Endothelial cell of umbilical vein (primary cell): ENCODE measurements at regions not wholly inside any gene's neighbourhood (a gene's known extent, or its start where the extent isn't known, plus 50 kb on each side); places are given as distances from the start of the nearest gene placed in this dataset.

Experiments
- BruUV-seq: library from RNA; stranded (reverse); fragments of 400-500 nt; replicated peaks from 2 replicates; lab custom pipeline; 2021; lab: Mats Ljungman, UMichigan
- CTCF ChIA-PET: fragments of 300-600, 350-600 bp; sonication (Branson Sonifier 250); formaldehyde crosslinking; loops from one replicate; lab custom pipeline; 2021; ENCODE audit warnings: antibody characterized with exemption, inconsistent platforms; lab: Charles Lee
- POLR2A ChIA-PET: fragments of 300-600, 350-600 bp; sonication (Branson Sonifier 250); formaldehyde crosslinking; loops from one replicate; lab custom pipeline; 2021; ENCODE audit warnings: antibody characterized with exemption, inconsistent platforms; lab: Charles Lee
- DNase-seq: peaks from one replicate; pipeline ENCODE4 v3.0.0-alpha.2; 2011; ENCODE audit warnings: low read depth, low spot score
- FAIRE-seq: peaks from 2 replicates; lab custom pipeline; 2011; peaks lifted over from hg19 to GRCh38; lab: Jason Lieb, UNC
- H2AFZ ChIP-seq: 2 replicates; pipeline ENCODE4 v1.6.0; 2012; ENCODE audit warnings: low read depth, low read length, control low read depth, inconsistent platforms
- H3K27ac ChIP-seq: 2 replicates; pipeline ENCODE4 v1.5.1; 2011; ENCODE audit warnings: low read depth, mild to moderate bottlenecking, control low read depth, low read length, moderate library complexity; ENCODE audit not compliant: insufficient read depth
- H3K27me3 ChIP-seq, 2 experiments: 2 replicates each; pipeline versions ENCODE4 v1.6.0 to v1.6.1; 2011; ENCODE audit warnings: low read length in 2 of 2, mixed read lengths in 1 of 2; ENCODE audit not compliant: control insufficient read depth in 2 of 2, insufficient read depth in 2 of 2
- H3K36me3 ChIP-seq, 2 experiments: 2 replicates in 1 of 2; 3 replicates in 1 of 2; pipeline ENCODE4 v1.5.1; 2011; ENCODE audit warnings: low read length in 2 of 2, mild to moderate bottlenecking in 1 of 2, moderate library complexity in 1 of 2; ENCODE audit not compliant: control insufficient read depth in 2 of 2, insufficient read depth in 2 of 2; ENCODE audit errors: extremely low read depth in 1 of 2
- H3K4me1 ChIP-seq: 3 replicates; pipeline ENCODE4 v1.5.1; 2011; ENCODE audit warnings: mild to moderate bottlenecking, low read length; ENCODE audit not compliant: control insufficient read depth, insufficient read depth; ENCODE audit errors: extremely low read depth
- H3K4me2 ChIP-seq: 2 replicates; pipeline ENCODE4 v1.6.1; 2011; ENCODE audit warnings: low read length, control low read depth, mixed read lengths; ENCODE audit not compliant: insufficient read depth
- H3K4me3 ChIP-seq, 3 experiments: fragments of 200-600 bp in 1 of 3; sonication (generic), shearing (Covaris generic) in 1 of 3; replicated peaks in 1 of 3; 2 replicates each; pipeline ENCODE4 v1.5.1; 2011 to 2016; ENCODE audit warnings: control low read depth in 3 of 3, low read length in 3 of 3, mild to moderate bottlenecking in 2 of 3, inconsistent platforms in 1 of 3, low read depth in 1 of 3, moderate library complexity in 1 of 3; ENCODE audit not compliant: insufficient read depth in 1 of 3
- H3K79me2 ChIP-seq: 2 replicates; pipeline ENCODE4 v1.6.0; 2012; ENCODE audit warnings: low read length, inconsistent platforms; ENCODE audit not compliant: control insufficient read depth, insufficient read depth
- H3K9ac ChIP-seq: replicated peaks from 2 replicates; pipeline ENCODE3; 2011; ENCODE audit warnings: low read length, control low read depth; ENCODE audit not compliant: insufficient read depth; ENCODE audit errors: extremely low read depth
- H3K9me1 ChIP-seq: replicated peaks from 3 replicates; pipeline ENCODE4 v1.6.0; 2011; ENCODE audit warnings: mild to moderate bottlenecking, low read length; ENCODE audit not compliant: control insufficient read depth, insufficient read depth; ENCODE audit errors: extremely low read depth
- H3K9me3 ChIP-seq: replicated peaks from 2 replicates; pipeline ENCODE4 v1.5.1; 2012; ENCODE audit warnings: low read length, inconsistent platforms; ENCODE audit not compliant: control insufficient read depth, insufficient read depth
- H4K20me1 ChIP-seq: replicated peaks from 2 replicates; pipeline ENCODE3; 2011; ENCODE audit warnings: mild to moderate bottlenecking, low read length; ENCODE audit not compliant: control insufficient read depth, insufficient read depth; ENCODE audit errors: extremely low read depth
- FOS ChIP-seq: IDR thresholded peaks from 2 replicates; pipeline ENCODE4 v1.6.1; 2011; ENCODE audit warnings: mild to moderate bottlenecking, low read length, moderate library complexity, borderline replicate concordance; ENCODE audit not compliant: insufficient read depth
- GATA2 ChIP-seq: IDR thresholded peaks from 2 replicates; pipeline ENCODE4 v1.7.0; 2011; ENCODE audit warnings: low read depth, mild to moderate bottlenecking, moderate library complexity, mixed read lengths, low read length; ENCODE audit not compliant: insufficient read length, insufficient read depth
- JUN ChIP-seq: IDR thresholded peaks from 2 replicates; pipeline ENCODE4 v1.6.1; 2011; ENCODE audit warnings: borderline replicate concordance, low read depth; ENCODE audit not compliant: insufficient read length, insufficient read depth
- dilution Hi-C: fragments of 300-500 bp; cut with MboI; formaldehyde crosslinking; loops from one replicate; pipeline ENCODE4 v1.15.0; 2019; ENCODE audit warnings: low sequenced_read_pairs; ENCODE audit not compliant: extremely low pct_ligation_motif_present
- intact Hi-C: fragments of 100-400 bp; cut with micrococcal nuclease; formaldehyde crosslinking; loops from one replicate; pipeline ENCODE4 v1.10.0; 2022
- TF ChIP-seq, protein P1 (sequence below), 2 donors: IDR thresholded peaks; 1 replicate in 1 of 2; 2 replicates in 1 of 2; pipeline ENCODE4 v1.5.1; 2011; ENCODE audit warnings: low read length in 2 of 2, mild to moderate bottlenecking in 2 of 2, moderate library complexity in 2 of 2, control low read depth in 1 of 2, inconsistent platforms in 1 of 2, low read depth in 1 of 2; ENCODE audit not compliant: insufficient read depth in 1 of 2; ENCODE audit errors: extremely low read depth in 1 of 2

DNA sequence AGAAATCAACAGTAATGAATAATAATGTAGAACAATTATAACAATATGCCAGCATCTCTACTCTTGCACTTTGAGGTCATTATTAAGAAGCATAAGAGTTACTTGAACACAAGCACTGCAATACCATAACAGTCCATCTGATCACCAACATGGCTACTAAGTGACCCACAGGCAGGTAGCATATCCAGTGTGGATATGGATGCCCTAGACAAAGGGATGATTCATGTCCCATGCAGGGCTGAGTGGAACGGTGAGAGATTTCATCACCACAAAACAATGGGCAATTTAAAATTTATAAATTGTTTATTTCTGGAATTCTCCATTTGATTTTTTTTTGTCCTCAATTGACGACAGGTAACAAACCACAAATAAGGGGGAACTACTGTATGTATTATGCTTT, 107.7 kb upstream of the TSC22D2 start:
- peak overlapping the region; percentile 69 for H3K4me2 ChIP-seq
- H3K9me3 ChIP-seq, result no peaks in the 10 kb centered on the region
- peak overlapping the region; percentile 97 for H3K27ac ChIP-seq
- peaks cover 39% of the 10 kb centered on the region for H3K4me1 ChIP-seq
- POLR2A ChIA-PET, result no interaction called here
- H3K79me2 ChIP-seq, result no peaks in the 10 kb centered on the region
- H2AFZ ChIP-seq, result no peak overlapping the region
- intact Hi-C loops (loop anchor here (2.0 kb wide), 1 partner anchor 48 kb away; no protein-coding TSS in a partner anchor), dilution Hi-C loops (no loop called here)
- no peaks in the 10 kb centered on the region for H3K9me1 ChIP-seq
- TF ChIP-seq FOS, result peak; percentile 46
- TF ChIP-seq, protein P1, sequence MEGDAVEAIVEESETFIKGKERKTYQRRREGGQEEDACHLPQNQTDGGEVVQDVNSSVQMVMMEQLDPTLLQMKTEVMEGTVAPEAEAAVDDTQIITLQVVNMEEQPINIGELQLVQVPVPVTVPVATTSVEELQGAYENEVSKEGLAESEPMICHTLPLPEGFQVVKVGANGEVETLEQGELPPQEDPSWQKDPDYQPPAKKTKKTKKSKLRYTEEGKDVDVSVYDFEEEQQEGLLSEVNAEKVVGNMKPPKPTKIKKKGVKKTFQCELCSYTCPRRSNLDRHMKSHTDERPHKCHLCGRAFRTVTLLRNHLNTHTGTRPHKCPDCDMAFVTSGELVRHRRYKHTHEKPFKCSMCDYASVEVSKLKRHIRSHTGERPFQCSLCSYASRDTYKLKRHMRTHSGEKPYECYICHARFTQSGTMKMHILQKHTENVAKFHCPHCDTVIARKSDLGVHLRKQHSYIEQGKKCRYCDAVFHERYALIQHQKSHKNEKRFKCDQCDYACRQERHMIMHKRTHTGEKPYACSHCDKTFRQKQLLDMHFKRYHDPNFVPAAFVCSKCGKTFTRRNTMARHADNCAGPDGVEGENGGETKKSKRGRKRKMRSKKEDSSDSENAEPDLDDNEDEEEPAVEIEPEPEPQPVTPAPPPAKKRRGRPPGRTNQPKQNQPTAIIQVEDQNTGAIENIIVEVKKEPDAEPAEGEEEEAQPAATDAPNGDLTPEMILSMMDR (IDR thresholded peaks at IDR 0.05; ENCODE audit: extremely low read depth in 1 of 2, insufficient read depth in 1 of 2, low read depth in 1 of 2, low read length in 2 of 2), result no peak
- CTCF ChIA-PET, result interaction anchor here (1.0 kb wide), 1 partner anchor 67 kb away, joined by 3 read pairs; no protein-coding TSS in a partner anchor
- H3K9ac ChIP-seq, result no peak overlapping the region
- no peak overlapping the region for H3K4me3 ChIP-seq
- H3K36me3 ChIP-seq, result no peaks in the 10 kb centered on the region
- H3K27me3 ChIP-seq, result no peaks in the 10 kb centered on the region
- no TSS peak for BruUV-seq
- H4K20me1 ChIP-seq, result no peaks in the 10 kb centered on the region
- FAIRE-seq (no peak), DNase-seq (peak; percentile 20)

- no peak overlapping the region for H3K4me2 ChIP-seq
- ChIA-PET CTCF (interaction anchor here (0.8 to 1.1 kb wide), 5 partner anchors 11 to 420 kb away, joined by 3 to 6 read pairs (median 3); partner anchors contain the start of gene TSC22D2), POLR2A (no interaction called here)
- H3K4me3 ChIP-seq, result no peak overlapping the region
- TF ChIP-seq GATA2, result peak; percentile 17
- no peak for TF ChIP-seq JUN
- H3K27ac ChIP-seq, result no peak overlapping the region
- no TSS peak for BruUV-seq
- H4K20me1 ChIP-seq, result no peaks in the 10 kb centered on the region
- no peak overlapping the region for H3K9ac ChIP-seq
- no peaks in the 10 kb centered on the region for H3K79me2 ChIP-seq
- H3K9me3 ChIP-seq, result no peaks in the 10 kb centered on the region
- H3K27me3 ChIP-seq, result no peaks in the 10 kb centered on the region
- no peak overlapping the region for H2AFZ ChIP-seq
- no peak for FAIRE-seq
- intact Hi-C loops, result no loop called here
- H3K4me1 ChIP-seq, result peaks cover 39% of the 10 kb centered on the region
- DNase-seq, result peak; percentile 12
- H3K9me1 ChIP-seq, result no peaks in the 10 kb centered on the region
- dilution Hi-C loops, result no loop called here
- H3K36me3 ChIP-seq, result no peaks in the 10 kb centered on the region
Measured at GRCh38 chr3:150299201-150299600, 108.9 kb upstream of the TSC22D2 start.
